Adipocyte (in vitro differentiated cells): ENCODE measurements at regions not wholly inside any gene's neighbourhood (a gene's known extent, or its start where the extent isn't known, plus 50 kb on each side); places are given as distances from the start of the nearest gene placed in this dataset.
A peak's percentile ranks its signal among the peaks of the same experiment; 100 is the strongest.

Experiments used
- DNase-seq: peaks from one replicate; pipeline ENCODE4 v3.0.0-alpha.2; 2015; ENCODE audit warnings: low read depth
- H3K27me3 ChIP-seq: replicated peaks from 2 replicates; pipeline ENCODE4 v1.7.0; 2013; ENCODE audit warnings: mild to moderate bottlenecking, low read length, moderate library complexity; ENCODE audit not compliant: control insufficient read depth, insufficient read depth
- H3K36me3 ChIP-seq: 2 replicates; pipeline ENCODE4 v1.7.0; 2013; ENCODE audit warnings: low read length, mild to moderate bottlenecking, moderate library complexity; ENCODE audit not compliant: control insufficient read depth, insufficient read depth, severe bottlenecking
- H3K4me1 ChIP-seq: 2 replicates; pipeline ENCODE4 v1.7.0; 2013; ENCODE audit warnings: mild to moderate bottlenecking, low read length, moderate library complexity; ENCODE audit not compliant: control insufficient read depth, insufficient read depth
- H3K4me3 ChIP-seq: 2 replicates; pipeline ENCODE4 v1.7.0; 2013; ENCODE audit warnings: mild to moderate bottlenecking, low read length, moderate library complexity
- H3K9ac ChIP-seq: 2 replicates; pipeline ENCODE4 v1.7.0; 2013; ENCODE audit warnings: mild to moderate bottlenecking, low read length, moderate library complexity
- H3K9me3 ChIP-seq: 2 replicates; pipeline ENCODE4 v1.7.0; 2013; ENCODE audit warnings: mild to moderate bottlenecking, low read length, moderate library complexity; ENCODE audit not compliant: control insufficient read depth

GRCh38 chr18:10386049-10386448, 68.4 kb upstream of the APCDD1 start:
- peaks cover 3% of the 10 kb centered on the region for H3K9me3 ChIP-seq
- H3K27me3 ChIP-seq, result no peaks in the 10 kb centered on the region
- peak overlapping the region; percentile 46 for H3K4me3 ChIP-seq
- DNase-seq, result no peak
- peaks cover 27% of the 10 kb centered on the region for H3K4me1 ChIP-seq
- H3K36me3 ChIP-seq, result no peaks in the 10 kb centered on the region
- peak overlapping the region; percentile 55 for H3K9ac ChIP-seq

DNA sequence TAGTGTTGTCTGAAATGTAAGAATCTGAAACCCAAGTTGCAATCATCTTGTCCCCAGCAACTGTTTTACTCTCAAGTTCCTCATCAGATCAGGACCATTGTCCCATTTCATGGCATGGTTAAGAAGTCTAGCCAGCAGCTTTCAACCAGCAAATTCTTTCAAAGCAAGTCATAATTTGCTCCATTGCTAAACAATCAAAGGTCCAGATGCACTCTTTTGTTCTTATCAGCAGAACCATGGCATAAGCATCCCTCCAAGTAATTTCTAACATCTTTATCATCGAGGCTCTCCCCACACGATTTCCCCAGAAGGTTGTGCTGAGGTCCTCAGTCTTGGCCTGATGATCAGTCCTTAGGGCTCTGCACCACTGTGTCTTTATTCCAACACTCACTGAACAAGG, 67.5 kb upstream of the APCDD1 start:
- Histone ChIP-seq H3K9ac (no peak overlapping the region), H3K4me3 (no peak overlapping the region), H3K9me3 (peaks cover 3% of the 10 kb centered on the region), H3K36me3 (no peaks in the 10 kb centered on the region), H3K4me1 (peaks cover 27% of the 10 kb centered on the region), H3K27me3 (no peaks in the 10 kb centered on the region)
- no peak for DNase-seq

DNA sequence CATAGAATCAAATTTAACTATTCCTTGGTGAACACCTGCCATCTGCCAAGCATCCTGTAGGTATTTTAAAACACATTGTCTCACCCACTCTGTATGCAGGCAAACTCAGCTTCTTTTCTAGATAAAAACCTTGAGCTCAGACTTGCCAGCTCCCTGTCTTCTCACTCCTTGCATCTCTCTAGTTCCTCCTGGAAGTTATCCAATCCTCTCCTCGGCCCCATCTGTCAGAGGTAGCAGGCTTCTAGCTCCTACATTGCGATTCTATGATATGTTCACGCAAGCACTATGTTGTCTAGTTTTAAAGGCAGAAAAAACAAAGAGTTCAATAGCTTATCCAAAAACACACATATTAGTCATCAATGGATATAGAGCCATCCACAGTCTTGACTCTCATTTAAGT, 67.0 kb upstream of the APCDD1 start:
- Histone ChIP-seq H3K4me1 (peaks cover 27% of the 10 kb centered on the region), H3K36me3 (no peaks in the 10 kb centered on the region), H3K4me3 (no peak overlapping the region), H3K27me3 (no peaks in the 10 kb centered on the region), H3K9me3 (peaks cover 3% of the 10 kb centered on the region), H3K9ac (no peak overlapping the region)
- no peak for DNase-seq

DNA sequence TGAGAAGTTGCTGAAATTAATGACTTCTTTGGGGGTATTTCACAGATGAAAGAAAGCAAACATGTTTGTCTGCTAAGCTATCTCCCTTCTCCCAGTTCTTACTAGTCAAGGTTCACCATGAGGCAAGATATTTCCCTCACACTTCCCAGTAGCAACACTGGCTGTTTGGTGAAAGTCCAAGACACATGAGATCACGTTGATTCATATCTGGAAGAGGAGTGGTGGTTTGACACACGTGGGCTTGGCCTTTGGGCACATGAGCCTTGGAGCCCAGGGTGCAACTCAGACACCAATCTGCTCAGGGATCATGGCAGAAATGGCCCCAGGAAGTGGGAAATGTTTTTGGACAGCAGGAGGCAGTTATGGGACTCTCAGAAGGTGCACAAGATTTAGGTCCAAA, 66.1 kb upstream of the APCDD1 start:
- H3K9ac ChIP-seq, result no peak overlapping the region
- H3K9me3 ChIP-seq, result peaks cover 3% of the 10 kb centered on the region
- peaks cover 27% of the 10 kb centered on the region for H3K4me1 ChIP-seq
- H3K36me3 ChIP-seq, result no peaks in the 10 kb centered on the region
- no peak for DNase-seq
- no peak overlapping the region for H3K4me3 ChIP-seq
- H3K27me3 ChIP-seq, result no peaks in the 10 kb centered on the region

- Histone ChIP-seq H3K9ac (no peak overlapping the region), H3K4me3 (no peak overlapping the region), H3K4me1 (peaks cover 14% of the 10 kb centered on the region), H3K36me3 (no peaks in the 10 kb centered on the region), H3K9me3 (peaks cover 3% of the 10 kb centered on the region), H3K27me3 (no peaks in the 10 kb centered on the region)
- DNase-seq, result no peak
These were observed 62.9 kb upstream of the APCDD1 start for GRCh38 chr18:10391506-10391905.

GRCh38 chr18:10397004-10397403, 57.4 kb upstream of the APCDD1 start:
- H3K4me1 ChIP-seq, result no peaks in the 10 kb centered on the region
- H3K4me3 ChIP-seq, result no peak overlapping the region
- no peaks in the 10 kb centered on the region for H3K36me3 ChIP-seq
- no peak for DNase-seq
- H3K27me3 ChIP-seq, result no peaks in the 10 kb centered on the region
- no peak overlapping the region for H3K9ac ChIP-seq
- H3K9me3 ChIP-seq, result no peaks in the 10 kb centered on the region

GRCh38 chr18:10398571-10398970, 55.9 kb upstream of the APCDD1 start:
- no peaks in the 10 kb centered on the region for H3K36me3 ChIP-seq
- no peak overlapping the region for H3K4me3 ChIP-seq
- no peaks in the 10 kb centered on the region for H3K9me3 ChIP-seq
- H3K4me1 ChIP-seq, result peaks cover under 1% of the 10 kb centered on the region
- DNase-seq, result peak; percentile 14
- H3K27me3 ChIP-seq, result no peaks in the 10 kb centered on the region
- no peak overlapping the region for H3K9ac ChIP-seq

DNA sequence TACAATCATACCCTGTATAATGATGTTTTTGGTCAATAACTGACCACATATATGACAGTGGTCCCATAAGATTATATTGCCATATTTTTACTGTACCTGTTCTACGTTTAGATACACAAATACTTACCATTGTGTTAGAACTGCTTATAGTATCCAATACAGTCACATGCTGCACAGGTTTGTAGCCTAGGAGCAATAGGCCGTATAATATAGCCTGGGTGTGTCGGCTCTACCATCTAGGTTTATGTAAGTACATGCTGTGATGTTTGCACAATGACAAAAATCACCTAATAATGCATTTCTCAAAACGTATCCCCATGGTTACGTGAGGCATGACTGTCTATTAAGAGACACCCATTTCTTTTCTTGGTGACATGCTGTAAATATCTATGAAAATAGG, 55.0 kb upstream of the APCDD1 start:
- Histone ChIP-seq H3K36me3 (no peaks in the 10 kb centered on the region), H3K4me3 (no peak overlapping the region), H3K27me3 (no peaks in the 10 kb centered on the region), H3K9me3 (no peaks in the 10 kb centered on the region), H3K4me1 (peaks cover 10% of the 10 kb centered on the region), H3K9ac (no peak overlapping the region)
- DNase-seq, result no peak

GRCh38 chr18:10400534-10401307, 53.7 kb upstream of the APCDD1 start:
- H3K4me3 ChIP-seq, result no peak overlapping the region
- H3K4me1 ChIP-seq, result peaks cover 19% of the 10 kb centered on the region
- DNase-seq, result no peak
- H3K9ac ChIP-seq, result no peak overlapping the region
- H3K9me3 ChIP-seq, result no peaks in the 10 kb centered on the region
- no peaks in the 10 kb centered on the region for H3K36me3 ChIP-seq
- H3K27me3 ChIP-seq, result no peaks in the 10 kb centered on the region

DNA sequence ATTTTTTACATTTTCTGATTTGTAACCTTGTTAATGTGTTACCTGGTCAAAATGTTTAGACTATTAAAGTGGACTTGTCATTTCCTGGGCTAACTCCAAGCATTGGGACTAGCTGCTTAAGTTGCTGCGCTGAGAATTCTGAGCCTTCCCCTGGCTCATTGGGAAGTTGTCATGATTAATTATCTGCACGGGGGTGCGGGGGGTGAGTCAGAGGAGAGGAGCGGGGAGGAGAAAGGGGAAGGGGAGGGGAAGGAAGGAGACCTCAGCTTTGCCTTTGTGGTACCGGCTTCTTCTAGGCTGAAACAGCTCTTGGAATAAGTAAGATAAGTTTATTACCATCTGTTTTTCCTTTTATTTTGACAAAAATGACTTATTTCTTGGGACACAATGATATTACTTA, 52.9 kb upstream of the APCDD1 start:
- H3K9ac ChIP-seq, result no peak overlapping the region
- H3K4me1 ChIP-seq, result peaks cover 19% of the 10 kb centered on the region
- H3K9me3 ChIP-seq, result no peaks in the 10 kb centered on the region
- H3K36me3 ChIP-seq, result no peaks in the 10 kb centered on the region
- no peak overlapping the region for H3K4me3 ChIP-seq
- no peaks in the 10 kb centered on the region for H3K27me3 ChIP-seq
- DNase-seq, result no peak

GRCh38 chr18:10401930-10402329, 52.5 kb upstream of the APCDD1 start:
- Histone ChIP-seq H3K4me3 (no peak overlapping the region), H3K9me3 (no peaks in the 10 kb centered on the region), H3K36me3 (no peaks in the 10 kb centered on the region), H3K27me3 (no peaks in the 10 kb centered on the region), H3K9ac (no peak overlapping the region), H3K4me1 (peaks cover 19% of the 10 kb centered on the region)
- no peak for DNase-seq
